Mesodermal cell (in vitro differentiated cells): ENCODE measurements at regions not wholly inside any gene's neighbourhood (a gene's known extent, or its start where the extent isn't known, plus 50 kb on each side); places are given as distances from the start of the nearest gene placed in this dataset.
"Not testable (repeated sequence)": the region's sequence is repeated elsewhere in the genome, so short reads cannot be mapped to it uniquely, and the experiment has no call there.

Source experiments
- H3K27ac ChIP-seq: 2 replicates; pipeline ENCODE4 v1.7.0; 2013; ENCODE audit warnings: mild to moderate bottlenecking, low read depth, low read length, moderate library complexity; ENCODE audit not compliant: severe bottlenecking
- H3K36me3 ChIP-seq: 2 replicates; pipeline ENCODE4 v1.7.1; 2013; ENCODE audit warnings: mild to moderate bottlenecking, low read length, moderate library complexity; ENCODE audit not compliant: control insufficient read depth, insufficient read depth
- H3K4me1 ChIP-seq: one replicate; pipeline ENCODE4 v1.7.1; 2013; ENCODE audit warnings: mild to moderate bottlenecking, low read length; ENCODE audit not compliant: insufficient read depth, control insufficient read depth, poor library complexity, severe bottlenecking
- H3K4me3 ChIP-seq: 2 replicates; pipeline ENCODE4 v1.7.0; 2013; ENCODE audit warnings: low read length, control low read depth, mild to moderate bottlenecking; ENCODE audit not compliant: insufficient read depth, poor library complexity, severe bottlenecking; ENCODE audit errors: extremely low read depth
- H3K9me3 ChIP-seq: 2 replicates; pipeline ENCODE4 v1.7.1; 2013; ENCODE audit warnings: mild to moderate bottlenecking, low read length, moderate library complexity; ENCODE audit not compliant: control insufficient read depth
- WGBS, 2 experiments: methylation state at CpG; one replicate each; pipeline ENCODE4 v1.1.5; 2013; ENCODE audit warnings: missing lambda C conversion rate in 2 of 2; ENCODE audit not compliant: insufficient coverage in 2 of 2; 5-methylcytosine and 5-hydroxymethylcytosine counted together

- H3K9me3 ChIP-seq = no peaks in the 10 kb centered on the region
- no peak overlapping the region for H3K27ac ChIP-seq
- 92 to 100% methylated on average over 1 of the region's 1 CpG for WGBS, 2 experiments
- H3K36me3 ChIP-seq = peaks cover 53% of the 10 kb centered on the region
- H3K4me3 ChIP-seq = no peak overlapping the region
- H3K4me1 ChIP-seq = no peaks in the 10 kb centered on the region
These were observed 77.5 kb downstream of the SEPTIN7 start for GRCh38 chr7:35878351-35878750.

GRCh38 chr7:35887430-35887829 is 86.6 kb downstream of the SEPTIN7 start:
- H3K27ac ChIP-seq, H3K4me3 ChIP-seq, H3K4me1 ChIP-seq, H3K9me3 ChIP-seq: not testable (repeated sequence)
- peaks cover 59% of the 10 kb centered on the region for H3K36me3 ChIP-seq
- 68 to 83% methylated on average over 1 to 2 of the region's 4 CpGs for WGBS, 2 experiments

- Histone ChIP-seq H3K4me1 (no peaks in the 10 kb centered on the region), H3K27ac (peak overlapping the region; percentile 31), H3K36me3 (peaks cover 47% of the 10 kb centered on the region), H3K9me3 (no peaks in the 10 kb centered on the region), H3K4me3 (no peak overlapping the region)
- 94 to 95% methylated on average over 4 of the region's 4 CpGs for WGBS, 2 experiments
These were observed 88.1 kb downstream of the SEPTIN7 start for GRCh38 chr7:35889001-35889400.

GRCh38 chr7:35889870-35890269 is 89.0 kb downstream of the SEPTIN7 start:
- H3K36me3 ChIP-seq = peaks cover 41% of the 10 kb centered on the region
- H3K27ac ChIP-seq = no peak overlapping the region
- H3K4me1 ChIP-seq = no peaks in the 10 kb centered on the region
- H3K4me3 ChIP-seq = no peak overlapping the region
- WGBS, 2 experiments = no CpG with 5 or more reads among the region's 2 CpGs
- H3K9me3 ChIP-seq = no peaks in the 10 kb centered on the region

- no peaks in the 10 kb centered on the region for H3K9me3 ChIP-seq
- peaks cover 41% of the 10 kb centered on the region for H3K36me3 ChIP-seq
- H3K4me3 ChIP-seq = no peak overlapping the region
- 60% methylated on average over 1 of the region's 3 CpGs; no CpG with 5 or more reads in 1 of the 2 experiments for WGBS, 2 experiments
- no peak overlapping the region for H3K27ac ChIP-seq
- H3K4me1 ChIP-seq = no peaks in the 10 kb centered on the region
These were observed 90.4 kb downstream of the SEPTIN7 start for GRCh38 chr7:35891004-35891830.

- Histone ChIP-seq H3K4me1 (no peaks in the 10 kb centered on the region), H3K4me3 (no peak overlapping the region), H3K36me3 (peaks cover 34% of the 10 kb centered on the region), H3K27ac (no peak overlapping the region), H3K9me3 (no peaks in the 10 kb centered on the region)
- no CpG with 5 or more reads among the region's 1 CpG for WGBS, 2 experiments
These were observed 92.8 kb downstream of the SEPTIN7 start for GRCh38 chr7:35893649-35894048.

GRCh38 chr7:35894721-35895120 is 93.9 kb downstream of the SEPTIN7 start:
- Histone ChIP-seq H3K9me3 (no peaks in the 10 kb centered on the region), H3K4me3 (no peak overlapping the region), H3K27ac (no peak overlapping the region), H3K36me3 (peaks cover 34% of the 10 kb centered on the region), H3K4me1 (no peaks in the 10 kb centered on the region)
- no CpG with 5 or more reads among the region's 1 CpG for WGBS, 2 experiments

- no peak overlapping the region for H3K4me3 ChIP-seq
- H3K9me3 ChIP-seq = no peaks in the 10 kb centered on the region
- WGBS, 2 experiments = 100% methylated on average over 1 of the region's 2 CpGs
- peaks cover 48% of the 10 kb centered on the region for H3K36me3 ChIP-seq
- H3K27ac ChIP-seq = peak overlapping the region; percentile 3
- no peaks in the 10 kb centered on the region for H3K4me1 ChIP-seq
These were observed 99.8 kb downstream of the SEPTIN7 start for GRCh38 chr7:35900651-35901050.

GRCh38 chr7:35905555-35905954 is 104.7 kb downstream of the SEPTIN7 start:
- Histone ChIP-seq H3K4me3 (no peak overlapping the region), H3K4me1 (peaks cover 4% of the 10 kb centered on the region), H3K9me3 (no peaks in the 10 kb centered on the region), H3K27ac (peak overlapping the region; percentile 29), H3K36me3 (peaks cover 37% of the 10 kb centered on the region)
- 68 to 85% methylated on average over 4 to 5 of the region's 5 CpGs for WGBS, 2 experiments

GRCh38 chr7:35906191-35906908 is 105.5 kb downstream of the SEPTIN7 start:
- no peaks in the 10 kb centered on the region for H3K9me3 ChIP-seq
- H3K4me3 ChIP-seq = no peak overlapping the region
- WGBS, 2 experiments = 100% methylated on average over 1 of the region's 2 CpGs
- H3K4me1 ChIP-seq = peaks cover 4% of the 10 kb centered on the region
- no peak overlapping the region for H3K27ac ChIP-seq
- peaks cover 32% of the 10 kb centered on the region for H3K36me3 ChIP-seq
